Loucy (cell line): ENCODE measurements at regions not wholly inside any gene's neighbourhood (a gene's known extent, or its start where the extent isn't known, plus 50 kb on each side); places are given as distances from the start of the nearest gene placed in this dataset.

Experiments used
- H2AFZ ChIP-seq: fragments of 200-600 bp; sonication (generic); 2 replicates; pipeline ENCODE4 v1.6.0; 2016; ENCODE audit warnings: antibody characterized with exemption, mild to moderate bottlenecking, low read length, moderate library complexity
- H3F3A ChIP-seq: fragments of 200-600 bp; 2 replicates; pipeline ENCODE4 v1.6.0; 2016; ENCODE audit warnings: antibody characterized with exemption, low read depth, mild to moderate bottlenecking
- H3K27me3 ChIP-seq: fragments of 200-600 bp; sonication (generic); 2 replicates; pipeline ENCODE4 v1.6.1; 2014; ENCODE audit warnings: low read length, mild to moderate bottlenecking; ENCODE audit not compliant: insufficient read depth, poor library complexity, severe bottlenecking
- H3K36me3 ChIP-seq: fragments of 200-600 bp; sonication (generic); 2 replicates; pipeline ENCODE4 v1.6.1; 2016; ENCODE audit warnings: low read length; ENCODE audit not compliant: insufficient read depth
- H3K4me1 ChIP-seq: fragments of 200-600 bp; sonication (generic); 2 replicates; pipeline ENCODE4 v1.5.1; 2014; ENCODE audit warnings: low read length, mild to moderate bottlenecking; ENCODE audit not compliant: insufficient read depth, poor library complexity, severe bottlenecking
- H3K4me2 ChIP-seq: fragments of 200-600 bp; sonication (generic); 2 replicates; pipeline ENCODE4 v1.6.0; 2014; ENCODE audit warnings: antibody characterized with exemption, low read length, low read depth, mild to moderate bottlenecking; ENCODE audit not compliant: poor library complexity, severe bottlenecking
- H3K4me3 ChIP-seq: fragments of 200-600 bp; sonication (generic); 2 replicates; pipeline ENCODE4 v1.5.1; 2014; ENCODE audit warnings: low read length, mild to moderate bottlenecking, mixed read lengths; ENCODE audit not compliant: poor library complexity, severe bottlenecking
- H3K79me2 ChIP-seq: fragments of 200-600 bp; sonication (generic); 2 replicates; pipeline ENCODE4 v1.6.1; 2014; ENCODE audit warnings: low read length; ENCODE audit not compliant: insufficient read depth
- H3K9ac ChIP-seq: fragments of 200-600 bp; sonication (generic); 2 replicates; pipeline ENCODE4 v1.6.0; 2014; ENCODE audit warnings: mild to moderate bottlenecking, low read depth, low read length, moderate library complexity; ENCODE audit not compliant: poor library complexity, severe bottlenecking
- H3K9me2 ChIP-seq: fragments of 200-600 bp; sonication (generic); replicated peaks from 2 replicates; pipeline ENCODE4 v1.6.1; 2016; ENCODE audit warnings: low read depth, low read length, mixed read lengths
- H3K9me3 ChIP-seq: fragments of 200-600 bp; sonication (generic); 2 replicates; pipeline ENCODE4 v1.6.1; 2014; ENCODE audit warnings: mild to moderate bottlenecking, antibody characterized with exemption, low read length, low read depth; ENCODE audit not compliant: insufficient read depth
- H4K20me1 ChIP-seq: fragments of 200-600 bp; sonication (generic); 2 replicates; pipeline ENCODE4 v1.6.0; 2014; ENCODE audit warnings: antibody characterized with exemption, low read length, mild to moderate bottlenecking; ENCODE audit not compliant: insufficient read depth, poor library complexity, severe bottlenecking
- CTCF ChIP-seq: fragments of 200-600 bp; sonication (generic); conservative IDR thresholded peaks from 2 replicates; pipeline ENCODE4 v1.5.1; 2014; ENCODE audit warnings: mild to moderate bottlenecking, antibody characterized with exemption, low read length
- EZH2phosphoT487 ChIP-seq: fragments of 200-600 bp; IDR thresholded peaks from 2 replicates; pipeline ENCODE4 v1.6.1; 2018; ENCODE audit warnings: antibody characterized with exemption, mild to moderate bottlenecking, moderate library complexity, borderline replicate concordance

GRCh38 chr5:168047669-168048111 is 243.8 kb upstream of the WWC1 start:
- Histone ChIP-seq H2AFZ (no peak overlapping the region; the same call in 1 of the 2 replicates), H3K9me3 (no peaks in the 10 kb centered on the region), H3K79me2 (no peaks in the 10 kb centered on the region), H3K4me2 (no peak overlapping the region), H3K4me3 (no peak overlapping the region), H3K4me1 (peaks cover 6% of the 10 kb centered on the region), H3K9ac (no peak overlapping the region), H3K27me3 (no peaks in the 10 kb centered on the region), H3F3A (no peaks in the 10 kb centered on the region), H3K9me2 (no peaks in the 10 kb centered on the region), H4K20me1 (no peaks in the 10 kb centered on the region), H3K36me3 (no peaks in the 10 kb centered on the region)
- TF ChIP-seq EZH2phosphoT487 (no peak), CTCF (no peak)

- Histone ChIP-seq H3K4me3 (no peak overlapping the region), H3K79me2 (no peaks in the 10 kb centered on the region), H3K9ac (no peak overlapping the region), H3K4me2 (no peak overlapping the region), H2AFZ (no peak overlapping the region), H3K9me3 (no peaks in the 10 kb centered on the region), H3K27me3 (no peaks in the 10 kb centered on the region), H3F3A (no peaks in the 10 kb centered on the region), H3K36me3 (no peaks in the 10 kb centered on the region), H3K9me2 (no peaks in the 10 kb centered on the region), H4K20me1 (no peaks in the 10 kb centered on the region), H3K4me1 (peaks cover 6% of the 10 kb centered on the region)
- TF ChIP-seq EZH2phosphoT487: no peak
- no peak for TF ChIP-seq CTCF
These were observed 243.0 kb upstream of the WWC1 start for GRCh38 chr5:168048486-168048885.

DNA sequence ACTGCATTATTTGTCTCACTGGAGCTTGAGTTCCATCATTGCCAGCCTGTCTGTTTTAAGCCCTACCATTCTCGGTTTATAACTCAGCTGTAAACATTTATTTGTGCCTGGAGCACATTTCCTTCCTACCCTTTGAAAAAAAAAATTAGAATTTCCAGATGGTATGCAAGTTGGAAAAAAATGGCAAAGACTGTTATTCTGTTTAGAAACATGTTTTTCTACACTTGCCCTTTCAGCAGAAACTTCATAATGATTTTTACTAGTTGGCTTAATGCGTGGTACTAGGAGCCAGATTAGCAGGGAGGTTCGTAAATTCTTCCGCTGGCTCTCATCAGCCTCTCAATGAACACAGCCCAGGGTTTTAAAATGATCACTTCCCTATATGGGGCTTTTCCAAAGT is 238.8 kb upstream of the WWC1 start:
- TF ChIP-seq CTCF (no peak), EZH2phosphoT487 (no peak)

More for the DNA sequence above, 238.8 kb upstream of the WWC1 start:
- H3K9ac ChIP-seq: no peak overlapping the region
- H2AFZ ChIP-seq: no peak overlapping the region
- H3K79me2 ChIP-seq: no peaks in the 10 kb centered on the region
- H3K4me2 ChIP-seq: no peak overlapping the region
- no peaks in the 10 kb centered on the region for H4K20me1 ChIP-seq
- H3K36me3 ChIP-seq: no peaks in the 10 kb centered on the region
- H3K9me3 ChIP-seq: no peaks in the 10 kb centered on the region
- H3F3A ChIP-seq: no peaks in the 10 kb centered on the region
- no peaks in the 10 kb centered on the region for H3K9me2 ChIP-seq
- no peak overlapping the region for H3K4me3 ChIP-seq
- peaks cover 4% of the 10 kb centered on the region for H3K4me1 ChIP-seq
- no peaks in the 10 kb centered on the region for H3K27me3 ChIP-seq
